Activated CD4-positive, alpha-beta memory T cell treated with anti-CD3 and anti-CD28 coated beads for 36 hours (primary cell): ENCODE measurements at regions not wholly inside any gene's neighbourhood (a gene's known extent, or its start where the extent isn't known, plus 50 kb on each side); places are given as distances from the start of the nearest gene placed in this dataset.

Experiments
- CTCF ChIA-PET: fragments of 350-600 bp; sonication (Branson Sonifier 250); formaldehyde crosslinking; loops from one replicate; lab custom pipeline; 2021; ENCODE audit warnings: antibody characterized with exemption, inconsistent platforms; lab: Charles Lee
- POLR2A ChIA-PET: fragments of 350-600 bp; sonication (Branson Sonifier 250); formaldehyde crosslinking; loops from one replicate; lab custom pipeline; 2021; ENCODE audit warnings: antibody characterized with exemption; lab: Charles Lee
- DNase-seq: peaks from one replicate; pipeline ENCODE4 v3.0.0-alpha.2; 2020
- H3K27ac Mint-ChIP-seq: one replicate; pipeline ENCODE4 v1.8.0; 2021; ENCODE audit warnings: mixed read lengths
- H3K27me3 Mint-ChIP-seq: one replicate; pipeline ENCODE4 v1.8.0; 2021; ENCODE audit warnings: mixed read lengths
- H3K36me3 Mint-ChIP-seq: one replicate; pipeline ENCODE4 v1.8.0; 2021; ENCODE audit warnings: mixed read lengths
- H3K4me1 Mint-ChIP-seq: one replicate; pipeline ENCODE4 v1.8.0; 2021; ENCODE audit warnings: low read depth, mixed read lengths
- H3K4me3 Mint-ChIP-seq: one replicate; pipeline ENCODE4 v1.8.0; 2021; ENCODE audit warnings: mild to moderate bottlenecking, mixed read lengths
- H3K9me3 Mint-ChIP-seq: one replicate; pipeline ENCODE4 v1.8.0; 2021; ENCODE audit warnings: mixed read lengths
- intact Hi-C: fragments of 100-400 bp; cut with micrococcal nuclease; formaldehyde crosslinking; loops from one replicate; pipeline ENCODE4 v1.15.1; 2023

- Mint-ChIP-seq H3K4me3 (no peak overlapping the region), H3K36me3 (no peaks in the 10 kb centered on the region), H3K27ac (no peak overlapping the region), H3K9me3 (no peaks in the 10 kb centered on the region), H3K4me1 (no peaks in the 10 kb centered on the region), H3K27me3 (no peaks in the 10 kb centered on the region)
- CTCF ChIA-PET: no interaction called here
- no peak for DNase-seq
- intact Hi-C loops: no loop called here
- POLR2A ChIA-PET: no interaction called here
Observed at GRCh38 chr2:18484625-18485024, 75.8 kb downstream of the RDH14 start.

DNA sequence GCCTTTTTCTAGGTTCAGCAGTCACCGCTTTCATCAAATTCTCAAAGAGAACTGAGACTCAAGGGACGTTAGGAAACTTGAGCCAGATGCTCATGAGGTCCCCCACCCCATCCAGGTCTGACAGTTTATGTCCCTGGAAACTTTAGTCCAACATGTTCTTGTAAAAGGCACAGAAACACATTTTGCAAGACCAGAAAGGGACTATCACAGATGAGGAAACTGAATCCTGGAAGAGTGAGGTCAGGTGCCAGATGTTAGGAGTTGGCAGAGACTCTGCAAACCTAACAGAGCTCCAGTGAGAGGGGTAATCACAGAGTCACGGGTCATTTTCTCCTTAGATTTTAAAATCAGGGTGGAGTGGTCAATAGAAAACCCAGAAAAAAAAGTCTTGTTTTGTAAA lies 76.6 kb downstream of the RDH14 start:
- ChIA-PET POLR2A (no interaction called here), CTCF (no interaction called here)
- Mint-ChIP-seq H3K27me3 (no peaks in the 10 kb centered on the region), H3K36me3 (no peaks in the 10 kb centered on the region), H3K4me1 (no peaks in the 10 kb centered on the region), H3K9me3 (no peaks in the 10 kb centered on the region), H3K27ac (no peak overlapping the region), H3K4me3 (no peak overlapping the region)
- DNase-seq: no peak
- intact Hi-C loops: no loop called here

- Mint-ChIP-seq H3K4me1 (no peaks in the 10 kb centered on the region), H3K27me3 (no peaks in the 10 kb centered on the region), H3K4me3 (no peak overlapping the region), H3K36me3 (no peaks in the 10 kb centered on the region), H3K9me3 (no peaks in the 10 kb centered on the region), H3K27ac (no peak overlapping the region)
- DNase-seq: no peak
- POLR2A ChIA-PET: no interaction called here
- intact Hi-C loops: no loop called here
- CTCF ChIA-PET: no interaction called here
Observed at GRCh38 chr2:18482666-18483065, 77.8 kb downstream of the RDH14 start.

DNA sequence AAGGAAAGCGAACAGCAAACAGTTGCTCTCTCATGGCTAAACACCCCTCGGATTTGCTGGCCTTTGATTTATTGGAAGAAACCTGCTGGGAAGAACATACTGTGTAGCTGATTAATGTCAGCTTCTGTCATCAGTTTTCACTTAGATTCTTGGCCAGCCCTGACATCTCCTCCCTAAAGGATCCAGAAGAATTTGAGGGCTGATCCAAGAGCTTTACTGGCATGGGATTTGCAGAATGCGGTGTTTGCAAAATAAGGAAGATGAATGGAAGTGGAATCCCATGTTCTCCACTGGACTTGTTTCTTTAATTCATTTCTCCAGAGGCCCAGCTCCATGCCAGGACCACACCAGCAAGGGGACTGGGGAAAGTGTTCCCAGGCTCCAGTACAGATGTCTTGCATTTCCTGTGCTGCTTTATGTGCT lies 80.5 kb downstream of the RDH14 start:
- intact Hi-C loops: no loop called here
- Mint-ChIP-seq H3K4me1 (no peaks in the 10 kb centered on the region), H3K36me3 (no peaks in the 10 kb centered on the region), H3K4me3 (no peak overlapping the region), H3K27ac (no peak overlapping the region), H3K27me3 (peaks cover 2% of the 10 kb centered on the region), H3K9me3 (no peaks in the 10 kb centered on the region)
- CTCF ChIA-PET: no interaction called here
- DNase-seq: no peak
- POLR2A ChIA-PET: no interaction called here

- Mint-ChIP-seq H3K27ac (no peak overlapping the region), H3K4me1 (no peaks in the 10 kb centered on the region), H3K9me3 (no peaks in the 10 kb centered on the region), H3K4me3 (no peak overlapping the region), H3K36me3 (no peaks in the 10 kb centered on the region), H3K27me3 (peaks cover 2% of the 10 kb centered on the region)
- no peak for DNase-seq
- CTCF ChIA-PET: no interaction called here
- POLR2A ChIA-PET: no interaction called here
- intact Hi-C loops: no loop called here
Observed at GRCh38 chr2:18477293-18477692, 83.2 kb downstream of the RDH14 start.

- intact Hi-C loops: no loop called here
- Mint-ChIP-seq H3K27me3 (peaks cover 2% of the 10 kb centered on the region), H3K9me3 (no peaks in the 10 kb centered on the region)
Observed at GRCh38 chr2:18476484-18476883, 84.0 kb downstream of the RDH14 start.

GRCh38 chr2:18475884-18476283 lies 84.6 kb downstream of the RDH14 start:
- no peaks in the 10 kb centered on the region for H3K36me3 Mint-ChIP-seq
- intact Hi-C loops: no loop called here
- peaks cover 8% of the 10 kb centered on the region for H3K27me3 Mint-ChIP-seq
- CTCF ChIA-PET: no interaction called here
- H3K9me3 Mint-ChIP-seq: no peaks in the 10 kb centered on the region
- DNase-seq: no peak
- POLR2A ChIA-PET: no interaction called here
- H3K4me1 Mint-ChIP-seq: no peaks in the 10 kb centered on the region
- no peak overlapping the region for H3K4me3 Mint-ChIP-seq
- no peak overlapping the region for H3K27ac Mint-ChIP-seq

More at GRCh38 chr2:18476484-18476883, 84.0 kb downstream of the RDH14 start:
- Mint-ChIP-seq H3K4me1 (no peaks in the 10 kb centered on the region), H3K36me3 (no peaks in the 10 kb centered on the region), H3K27ac (no peak overlapping the region), H3K4me3 (no peak overlapping the region)
- POLR2A ChIA-PET: no interaction called here
- CTCF ChIA-PET: no interaction called here
- DNase-seq: no peak

DNA sequence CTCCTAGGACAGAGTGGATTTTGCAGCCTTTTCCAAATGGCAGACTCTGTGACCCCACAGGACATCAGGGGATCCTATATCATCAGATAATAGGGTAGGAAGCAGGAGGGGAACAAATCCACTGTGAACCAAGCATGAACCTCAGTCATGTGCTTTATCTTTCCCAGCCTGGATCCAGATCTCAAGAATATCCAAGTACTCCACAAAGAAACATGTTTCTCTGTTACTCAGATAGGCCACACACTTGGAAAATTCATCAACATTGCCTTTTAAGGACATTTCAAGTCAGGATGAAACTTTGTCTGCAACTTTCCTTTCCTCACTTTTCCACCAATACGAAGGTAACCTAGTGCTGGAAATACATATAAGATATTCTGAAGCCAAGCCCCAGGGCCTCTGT lies 85.8 kb downstream of the RDH14 start:
- intact Hi-C loops: no loop called here
- ChIA-PET CTCF (no interaction called here), POLR2A (no interaction called here)
- peaks cover 8% of the 10 kb centered on the region for H3K27me3 Mint-ChIP-seq
- DNase-seq: no peak
- no peak overlapping the region for H3K27ac Mint-ChIP-seq
- no peaks in the 10 kb centered on the region for H3K4me1 Mint-ChIP-seq
- H3K9me3 Mint-ChIP-seq: no peaks in the 10 kb centered on the region
- no peaks in the 10 kb centered on the region for H3K36me3 Mint-ChIP-seq
- no peak overlapping the region for H3K4me3 Mint-ChIP-seq

DNA sequence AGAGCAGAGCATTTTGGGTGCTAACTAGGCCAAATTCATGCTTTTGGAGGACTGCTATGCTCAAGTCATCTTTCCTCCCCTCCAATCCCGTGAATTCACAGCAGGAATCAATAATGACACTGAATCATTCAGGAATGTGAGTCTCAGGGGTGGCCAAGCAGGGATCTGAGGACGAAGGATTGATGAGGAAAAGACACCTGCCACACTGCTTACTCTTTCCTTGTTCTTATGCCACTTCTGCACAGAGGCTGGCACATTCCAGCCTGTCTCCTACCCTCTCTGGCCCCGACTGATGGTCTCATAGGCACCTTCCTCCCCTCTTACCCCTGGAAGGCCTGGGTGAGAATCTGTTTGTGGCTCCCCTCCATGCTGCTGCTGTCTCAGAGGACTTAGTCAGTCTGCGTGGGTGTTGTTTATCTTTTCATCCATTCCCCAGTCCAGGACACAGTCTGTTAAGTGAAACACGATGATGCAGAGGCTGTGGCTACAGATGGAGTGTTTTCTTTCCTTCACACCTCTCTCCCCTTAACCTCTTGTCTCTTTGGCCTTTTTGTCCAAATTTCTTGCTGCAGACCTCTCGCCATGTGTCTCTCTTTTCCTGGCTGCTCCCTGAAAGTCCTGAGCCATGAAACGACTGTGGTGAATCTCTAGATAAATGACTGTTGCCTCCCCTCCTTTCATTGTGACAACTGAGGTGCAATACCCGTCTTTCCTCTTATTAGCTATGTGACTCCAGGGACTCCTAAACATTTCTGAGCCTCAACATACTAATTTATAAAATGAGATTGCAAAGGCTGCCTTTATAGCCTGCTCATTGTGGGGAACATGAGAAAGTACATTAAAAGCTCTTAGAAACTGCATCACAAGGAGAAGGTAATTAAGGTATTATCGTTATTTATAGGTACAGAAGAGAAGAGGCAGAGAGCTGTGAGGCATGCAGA lies 86.9 kb downstream of the RDH14 start:
- CTCF ChIA-PET: no interaction called here
- no peaks in the 10 kb centered on the region for H3K4me1 Mint-ChIP-seq
- no peak for DNase-seq
- no peak overlapping the region for H3K4me3 Mint-ChIP-seq
- intact Hi-C loops: no loop called here
- H3K36me3 Mint-ChIP-seq: no peaks in the 10 kb centered on the region
- no peak overlapping the region for H3K27ac Mint-ChIP-seq
- POLR2A ChIA-PET: no interaction called here
- H3K27me3 Mint-ChIP-seq: peaks cover 8% of the 10 kb centered on the region
- H3K9me3 Mint-ChIP-seq: no peaks in the 10 kb centered on the region

DNA sequence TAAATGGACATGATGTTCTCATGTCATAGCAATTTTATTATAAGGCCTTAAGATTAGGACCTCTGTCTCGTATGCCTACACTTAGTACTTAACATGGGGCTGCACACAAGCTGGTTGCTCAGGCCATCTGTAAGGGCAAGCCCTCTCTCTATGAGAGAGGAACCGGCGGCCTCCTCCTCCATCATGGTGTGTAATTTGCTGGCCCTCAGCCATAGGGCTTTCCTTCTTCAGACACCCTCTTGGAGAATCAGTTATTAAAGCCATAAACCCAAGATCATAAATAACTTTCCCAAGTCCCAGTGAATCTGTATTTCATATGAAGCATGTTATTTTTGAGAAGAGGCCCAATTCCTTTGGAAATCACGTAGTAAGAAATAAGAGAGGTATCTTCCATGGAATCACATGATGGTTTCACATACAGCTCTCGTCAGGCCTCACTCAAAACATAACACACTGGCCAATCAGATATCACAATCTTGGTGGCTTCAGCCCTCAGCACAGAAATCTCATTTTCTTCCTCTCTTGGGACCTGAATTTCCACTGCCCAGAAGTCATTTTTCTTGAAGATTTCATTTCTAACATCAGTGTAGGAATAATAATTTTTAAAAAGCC lies 92.6 kb downstream of the RDH14 start:
- H3K27ac Mint-ChIP-seq: no peak overlapping the region
- no peak overlapping the region for H3K4me3 Mint-ChIP-seq
- H3K27me3 Mint-ChIP-seq: peaks cover 20% of the 10 kb centered on the region
- H3K36me3 Mint-ChIP-seq: no peaks in the 10 kb centered on the region
- no peak for DNase-seq
- intact Hi-C loops: no loop called here
- ChIA-PET POLR2A (no interaction called here), CTCF (no interaction called here)
- no peaks in the 10 kb centered on the region for H3K4me1 Mint-ChIP-seq
- H3K9me3 Mint-ChIP-seq: no peaks in the 10 kb centered on the region

- intact Hi-C loops: no loop called here
- peaks cover 17% of the 10 kb centered on the region for H3K27me3 Mint-ChIP-seq
Observed at GRCh38 chr2:18465979-18466378, 94.5 kb downstream of the RDH14 start.

DNA sequence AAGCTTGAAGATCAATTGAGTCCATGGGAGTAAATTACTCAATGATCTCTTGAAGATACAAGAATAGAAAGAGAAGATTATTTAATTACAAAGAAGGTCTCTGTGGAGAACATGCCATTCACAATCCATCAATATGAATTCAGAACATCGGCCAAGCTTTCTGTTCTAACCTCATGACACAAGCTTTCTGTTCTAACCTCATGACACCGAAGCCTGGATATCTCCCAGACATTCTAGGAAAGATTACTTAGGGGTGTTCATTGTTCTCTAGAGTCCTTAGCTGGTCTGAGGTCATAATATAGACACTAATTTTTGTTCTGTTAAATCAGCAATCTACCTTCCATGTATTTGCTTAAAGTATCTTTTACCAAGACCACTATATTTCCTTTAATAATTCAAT lies 95.5 kb downstream of the RDH14 start:
- ChIA-PET CTCF (interaction anchor here (0.8 kb wide), 1 partner anchor 76 kb away, joined by 4 read pairs; no protein-coding TSS in a partner anchor), POLR2A (no interaction called here)
- H3K36me3 Mint-ChIP-seq: no peaks in the 10 kb centered on the region
- H3K27me3 Mint-ChIP-seq: peaks cover 16% of the 10 kb centered on the region
- no peaks in the 10 kb centered on the region for H3K4me1 Mint-ChIP-seq
- H3K9me3 Mint-ChIP-seq: no peaks in the 10 kb centered on the region
- no peak overlapping the region for H3K27ac Mint-ChIP-seq
- H3K4me3 Mint-ChIP-seq: no peak overlapping the region
- intact Hi-C loops: no loop called here
- no peak for DNase-seq

More at GRCh38 chr2:18465979-18466378, 94.5 kb downstream of the RDH14 start:
- Mint-ChIP-seq H3K27ac (no peak overlapping the region), H3K9me3 (no peaks in the 10 kb centered on the region), H3K4me1 (no peaks in the 10 kb centered on the region), H3K36me3 (no peaks in the 10 kb centered on the region), H3K4me3 (no peak overlapping the region)
- no peak for DNase-seq
- CTCF ChIA-PET: no interaction called here
- POLR2A ChIA-PET: no interaction called here

DNA sequence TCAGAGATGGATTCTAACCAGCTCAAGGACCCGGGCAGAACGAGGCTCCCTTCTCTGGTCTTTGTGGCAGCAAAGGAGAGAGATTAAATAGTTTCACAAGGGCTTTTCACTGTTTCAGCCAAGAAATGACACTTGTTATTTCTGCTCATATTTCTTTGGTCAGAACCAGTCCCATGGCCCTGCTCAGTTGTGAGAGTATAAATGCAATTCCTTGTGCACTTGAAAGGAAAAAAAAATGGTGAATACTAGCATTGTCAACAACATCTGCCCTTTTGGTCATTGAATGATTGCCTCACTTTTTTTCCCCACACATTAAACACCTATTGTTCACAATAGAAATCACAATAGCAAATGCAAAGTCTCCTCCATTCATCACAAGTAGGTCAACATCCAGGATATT lies 104.4 kb downstream of the RDH14 start:
- H3K4me1 Mint-ChIP-seq: no peaks in the 10 kb centered on the region
- intact Hi-C loops: no loop called here
- no peak overlapping the region for H3K27ac Mint-ChIP-seq
- peaks cover 6% of the 10 kb centered on the region for H3K27me3 Mint-ChIP-seq
- CTCF ChIA-PET: no interaction called here
- H3K4me3 Mint-ChIP-seq: no peak overlapping the region
- H3K36me3 Mint-ChIP-seq: no peaks in the 10 kb centered on the region
- POLR2A ChIA-PET: no interaction called here
- no peak for DNase-seq
- no peaks in the 10 kb centered on the region for H3K9me3 Mint-ChIP-seq
